ENCODE measurements at regions not wholly inside any gene's neighbourhood (a gene's known extent, or its start where the extent isn't known, plus 50 kb on each side); places are given as distances from the start of the nearest gene placed in this dataset.

DNA sequence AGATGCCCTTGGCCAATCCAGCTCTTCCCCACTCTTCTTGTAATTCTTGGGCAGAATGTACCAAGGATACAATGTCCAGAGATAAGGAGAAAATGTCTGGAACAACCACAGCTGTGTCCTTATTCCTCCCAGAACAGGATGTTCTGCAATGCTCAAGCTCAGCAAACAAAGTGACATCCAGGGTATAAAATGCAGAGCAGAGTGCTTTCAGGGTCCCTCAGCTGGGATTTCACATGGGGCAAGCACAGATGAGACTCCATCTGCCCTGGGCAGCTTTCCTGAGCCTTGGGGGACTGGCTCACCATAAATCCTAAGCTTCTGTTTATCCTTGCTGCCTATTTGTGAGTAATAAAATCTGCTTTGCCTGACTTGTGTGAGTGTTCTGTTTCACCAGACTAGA is 127.4 kb downstream of the VAPA start:
- no peaks in the 10 kb centered on the region for H3K27me3 ChIP-seq
- DNase-seq (ENCODE audit: low spot score in 2 of 2) = peak; percentile 19 to 89
- TF ChIP-seq, protein P1, sequence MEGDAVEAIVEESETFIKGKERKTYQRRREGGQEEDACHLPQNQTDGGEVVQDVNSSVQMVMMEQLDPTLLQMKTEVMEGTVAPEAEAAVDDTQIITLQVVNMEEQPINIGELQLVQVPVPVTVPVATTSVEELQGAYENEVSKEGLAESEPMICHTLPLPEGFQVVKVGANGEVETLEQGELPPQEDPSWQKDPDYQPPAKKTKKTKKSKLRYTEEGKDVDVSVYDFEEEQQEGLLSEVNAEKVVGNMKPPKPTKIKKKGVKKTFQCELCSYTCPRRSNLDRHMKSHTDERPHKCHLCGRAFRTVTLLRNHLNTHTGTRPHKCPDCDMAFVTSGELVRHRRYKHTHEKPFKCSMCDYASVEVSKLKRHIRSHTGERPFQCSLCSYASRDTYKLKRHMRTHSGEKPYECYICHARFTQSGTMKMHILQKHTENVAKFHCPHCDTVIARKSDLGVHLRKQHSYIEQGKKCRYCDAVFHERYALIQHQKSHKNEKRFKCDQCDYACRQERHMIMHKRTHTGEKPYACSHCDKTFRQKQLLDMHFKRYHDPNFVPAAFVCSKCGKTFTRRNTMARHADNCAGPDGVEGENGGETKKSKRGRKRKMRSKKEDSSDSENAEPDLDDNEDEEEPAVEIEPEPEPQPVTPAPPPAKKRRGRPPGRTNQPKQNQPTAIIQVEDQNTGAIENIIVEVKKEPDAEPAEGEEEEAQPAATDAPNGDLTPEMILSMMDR (IDR thresholded peaks at IDR 0.05) = no peak
- no peak overlapping the region for H3K4me3 ChIP-seq
- H3K9me3 ChIP-seq = peaks cover 0 to 18% of the 10 kb centered on the region in 2 donors
- intact Hi-C loops (cut with DNase I) = loop anchor here (2.0 kb wide), 2 partner anchors 16 to 30 kb away; no protein-coding TSS in a partner anchor
- H3K27ac ChIP-seq = peak overlapping the region; percentile 78 to 80
- H3K36me3 ChIP-seq = no peaks in the 10 kb centered on the region
- peaks cover 0 to 18% of the 10 kb centered on the region in 2 donors for H3K4me1 ChIP-seq

DNA sequence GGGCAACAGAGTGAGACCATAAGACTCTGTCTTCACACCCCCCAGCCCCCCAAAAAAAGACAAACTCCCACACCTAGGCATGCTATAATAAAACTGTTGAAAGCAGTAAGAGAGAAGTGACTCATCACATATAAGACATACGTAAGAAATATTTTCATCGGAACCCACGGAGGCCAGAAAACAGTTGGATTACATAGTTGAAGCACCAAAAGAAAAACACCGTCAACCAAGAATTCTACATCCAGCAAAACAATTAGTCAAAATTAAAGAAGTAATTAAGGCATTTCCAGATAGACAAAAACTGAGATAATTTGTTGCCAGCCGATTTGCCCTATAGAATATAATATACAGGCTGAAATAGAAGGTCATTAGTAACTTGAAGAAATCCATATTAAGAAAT is 128.7 kb downstream of the VAPA start:
- DNase-seq (ENCODE audit: low spot score in 2 of 2) = no peak
- peak overlapping the region; percentile 78 to 80 for H3K27ac ChIP-seq
- no peak overlapping the region for H3K4me3 ChIP-seq
- H3K9me3 ChIP-seq = peaks cover 0 to 18% of the 10 kb centered on the region in 2 donors
- TF ChIP-seq, protein P1 (IDR thresholded peaks at IDR 0.05) = no peak
- no peaks in the 10 kb centered on the region for H3K36me3 ChIP-seq
- intact Hi-C loops (cut with DNase I) = no loop called here
- peaks cover 0 to 15% of the 10 kb centered on the region in 2 donors for H3K4me1 ChIP-seq
- no peaks in the 10 kb centered on the region for H3K27me3 ChIP-seq

DNA sequence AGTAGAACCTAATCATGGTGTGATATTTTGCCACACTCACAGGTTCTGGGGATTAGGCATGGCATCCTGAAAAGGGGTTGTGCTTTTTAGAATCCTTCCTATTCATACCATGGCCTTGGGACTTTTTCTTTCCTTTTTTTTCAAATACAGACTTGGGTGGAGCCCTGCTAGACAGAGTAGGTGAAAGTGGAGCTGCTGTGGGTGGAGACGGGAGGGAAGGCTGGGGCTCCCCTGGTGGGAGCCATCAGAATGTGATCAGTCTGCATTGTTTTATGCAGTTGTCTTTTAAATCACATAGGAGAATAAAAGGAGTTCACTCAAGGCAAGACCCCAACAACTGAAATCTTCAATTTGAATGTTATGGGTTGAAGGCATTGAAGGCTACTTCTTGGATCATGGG is 130.2 kb downstream of the VAPA start:
- TF ChIP-seq, protein P1 (IDR thresholded peaks at IDR 0.05) = no peak
- Histone ChIP-seq H3K27me3 (no peaks in the 10 kb centered on the region), H3K27ac (no peak overlapping the region), H3K4me3 (no peak overlapping the region), H3K4me1 (peaks cover 0 to 15% of the 10 kb centered on the region in 2 donors), H3K36me3 (no peaks in the 10 kb centered on the region), H3K9me3 (peaks cover 0 to 18% of the 10 kb centered on the region in 2 donors)
- DNase-seq (ENCODE audit: low spot score in 2 of 2) = no peak
- intact Hi-C loops (cut with DNase I) = no loop called here

DNA sequence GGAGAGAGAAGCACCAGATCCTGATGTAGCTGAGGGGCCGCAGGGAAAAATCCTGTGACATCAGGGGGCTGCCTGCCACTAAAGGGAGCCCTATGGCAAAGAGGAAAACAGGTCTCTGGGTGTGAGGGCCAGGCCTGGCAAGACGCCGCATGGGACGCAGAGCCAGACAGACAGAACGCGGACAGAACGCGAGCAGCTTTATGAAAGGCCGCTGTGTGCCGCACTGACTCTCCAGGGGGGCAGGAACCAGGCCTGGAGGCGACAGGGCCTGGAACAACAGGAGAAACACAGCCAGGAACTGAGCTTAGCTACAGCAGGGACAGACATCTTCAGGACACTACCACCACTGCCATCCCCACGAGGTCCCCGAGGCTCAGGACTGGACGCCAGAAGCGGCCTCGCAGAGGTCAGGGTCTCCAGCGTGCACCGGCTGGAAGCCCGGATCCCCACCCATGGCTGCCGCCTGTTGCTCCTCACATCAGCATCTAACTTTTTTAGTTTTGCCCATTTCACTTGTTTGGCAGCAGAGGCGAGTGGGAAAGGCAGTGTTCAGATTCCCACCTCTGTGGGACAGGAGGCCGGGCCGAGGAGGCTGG is 131.6 kb downstream of the VAPA start:
- H3K4me1 ChIP-seq = peaks cover 0 to 8% of the 10 kb centered on the region in 2 donors
- no peak overlapping the region for H3K27ac ChIP-seq
- peak in 1 of 2 donors; percentile 59 for DNase-seq (ENCODE audit: low spot score in 2 of 2)
- TF ChIP-seq, protein P1 (IDR thresholded peaks at IDR 0.05) = no peak
- H3K36me3 ChIP-seq = no peaks in the 10 kb centered on the region
- intact Hi-C loops (cut with DNase I) = no loop called here
- no peak overlapping the region for H3K4me3 ChIP-seq
- peaks cover 0 to 18% of the 10 kb centered on the region in 2 donors for H3K9me3 ChIP-seq
- H3K27me3 ChIP-seq = no peaks in the 10 kb centered on the region

DNA sequence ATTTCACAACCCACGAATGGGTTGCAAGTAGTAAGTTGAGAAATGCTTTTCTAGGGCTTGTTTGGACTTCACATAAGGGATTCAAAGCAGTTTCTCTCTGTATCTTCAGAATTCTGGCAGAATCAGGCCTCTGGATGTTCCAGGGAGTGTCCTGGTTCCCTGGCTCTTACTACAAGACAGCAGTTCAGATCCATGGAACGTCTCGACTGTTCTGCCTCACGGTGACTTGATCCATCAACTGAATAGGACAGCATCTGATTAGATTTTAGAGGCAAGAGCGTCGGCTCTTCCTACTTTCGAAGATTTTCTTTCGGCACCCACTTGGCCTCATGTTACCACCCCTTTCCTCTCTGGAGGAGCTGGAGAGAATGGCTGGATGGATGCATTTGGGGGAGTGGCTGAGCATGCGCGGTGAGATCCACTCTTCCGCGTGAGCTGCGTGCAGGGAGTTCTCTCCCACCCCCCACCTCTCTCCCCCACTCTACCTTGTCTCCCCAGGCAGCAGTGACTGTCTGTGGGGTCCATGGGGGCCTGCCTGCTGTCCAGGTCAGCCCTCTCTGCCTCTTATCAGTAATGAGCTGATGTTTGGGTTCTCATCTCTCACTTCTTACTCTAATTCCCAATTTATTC is 132.5 kb downstream of the VAPA start:
- H3K27ac ChIP-seq = no peak overlapping the region
- no peaks in the 10 kb centered on the region for H3K36me3 ChIP-seq
- peaks cover 0 to 18% of the 10 kb centered on the region in 2 donors for H3K9me3 ChIP-seq
- peak in 1 of 2 donors; percentile 45 for DNase-seq (ENCODE audit: low spot score in 2 of 2)
- no peaks in the 10 kb centered on the region for H3K27me3 ChIP-seq
- H3K4me3 ChIP-seq = no peak overlapping the region
- intact Hi-C loops (cut with DNase I) = no loop called here
- TF ChIP-seq, protein P1 (IDR thresholded peaks at IDR 0.05) = no peak
- peaks cover 0 to 6% of the 10 kb centered on the region in 2 donors for H3K4me1 ChIP-seq
